Vagina (tissue), 2 donors: ENCODE measurements at regions not wholly inside any gene's neighbourhood (a gene's known extent, or its start where the extent isn't known, plus 50 kb on each side); places are given as distances from the start of the nearest gene placed in this dataset.

Experiments used
- POLR2AphosphoS5 ChIP-seq, 2 donors: sonication (generic); formaldehyde crosslinking; IDR thresholded peaks; one replicate each; pipeline ENCODE4 v1.9.0; 2017; ENCODE audit warnings: antibody characterized with exemption in 2 of 2, mild to moderate bottlenecking in 2 of 2, low read depth in 1 of 2; ENCODE audit not compliant: insufficient read depth in 1 of 2
- TF ChIP-seq, protein P1 (sequence below), 3 experiments: fragments of 450-650 bp in 2 of 3; fragments of 200-600 bp in 1 of 3; sonication (generic) in 1 of 3; IDR thresholded peaks; one replicate each; pipeline ENCODE4 v1.5.1; 2017 to 2019; ENCODE audit warnings: antibody characterized with exemption in 3 of 3, mild to moderate bottlenecking in 2 of 3, moderate library complexity in 2 of 3

DNA sequence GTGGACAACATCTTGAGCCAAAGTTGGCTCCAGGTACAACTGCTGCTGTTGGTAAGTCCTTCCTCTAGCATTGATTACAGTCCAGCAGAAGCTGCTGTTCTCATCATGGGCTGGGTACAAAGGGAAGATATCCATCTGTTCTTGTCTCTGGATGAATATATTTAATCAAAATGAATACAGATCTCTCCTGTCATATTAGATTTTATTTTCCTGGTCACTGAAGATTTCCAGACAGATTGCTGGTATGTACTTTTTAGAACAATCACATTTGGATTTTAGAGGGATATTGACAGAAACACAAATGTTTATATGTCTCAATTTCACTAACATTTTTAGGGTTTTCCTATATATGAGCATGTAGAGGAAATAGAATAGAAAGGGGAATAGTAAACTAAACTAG, 155.4 kb upstream of the FHL2 start:
- TF ChIP-seq, protein P1, sequence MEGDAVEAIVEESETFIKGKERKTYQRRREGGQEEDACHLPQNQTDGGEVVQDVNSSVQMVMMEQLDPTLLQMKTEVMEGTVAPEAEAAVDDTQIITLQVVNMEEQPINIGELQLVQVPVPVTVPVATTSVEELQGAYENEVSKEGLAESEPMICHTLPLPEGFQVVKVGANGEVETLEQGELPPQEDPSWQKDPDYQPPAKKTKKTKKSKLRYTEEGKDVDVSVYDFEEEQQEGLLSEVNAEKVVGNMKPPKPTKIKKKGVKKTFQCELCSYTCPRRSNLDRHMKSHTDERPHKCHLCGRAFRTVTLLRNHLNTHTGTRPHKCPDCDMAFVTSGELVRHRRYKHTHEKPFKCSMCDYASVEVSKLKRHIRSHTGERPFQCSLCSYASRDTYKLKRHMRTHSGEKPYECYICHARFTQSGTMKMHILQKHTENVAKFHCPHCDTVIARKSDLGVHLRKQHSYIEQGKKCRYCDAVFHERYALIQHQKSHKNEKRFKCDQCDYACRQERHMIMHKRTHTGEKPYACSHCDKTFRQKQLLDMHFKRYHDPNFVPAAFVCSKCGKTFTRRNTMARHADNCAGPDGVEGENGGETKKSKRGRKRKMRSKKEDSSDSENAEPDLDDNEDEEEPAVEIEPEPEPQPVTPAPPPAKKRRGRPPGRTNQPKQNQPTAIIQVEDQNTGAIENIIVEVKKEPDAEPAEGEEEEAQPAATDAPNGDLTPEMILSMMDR (IDR thresholded peaks at IDR 0.05), result no peak
- no peak for TF ChIP-seq POLR2AphosphoS5 (IDR thresholded peaks at IDR 0.05; ENCODE audit: insufficient read depth in 1 of 2, low read depth in 1 of 2)
